ENCODE measurements at regions not wholly inside any gene's neighbourhood (a gene's known extent, or its start where the extent isn't known, plus 50 kb on each side); places are given as distances from the start of the nearest gene placed in this dataset. TPM values are rescaled to one million over a fixed set of nuclear protein-coding genes. Genes with fewer than 3 reads are reported as not detected.
A peak's percentile ranks its signal among the peaks of the same experiment; 100 is the strongest.
"Not testable (repeated sequence)": the region's sequence is repeated elsewhere in the genome, so short reads cannot be mapped to it uniquely, and the experiment has no call there.

GRCh38 chr1:242593756-242594155 is 69.3 kb upstream of the PLD5 start:
- no CpG with 5 or more reads among the region's 2 CpGs for WGBS (ENCODE audit: insufficient coverage)

GRCh38 chr1:242586360-242586680 is 61.8 kb upstream of the PLD5 start:
- DNase-seq (ENCODE audit: low read depth in 4 of 6, low spot score in 6 of 6), result peak in 1 of 6 donors; percentile 18
- H3K27ac ChIP-seq (ENCODE audit: low read depth, low read length), result no peak overlapping the region
- WGBS (ENCODE audit: insufficient coverage), result 43% methylated on average over 1 of the region's 1 CpG

More at GRCh38 chr1:242593756-242594155, 69.3 kb upstream of the PLD5 start:
- not testable (repeated sequence) for H3K27ac ChIP-seq (ENCODE audit: low read depth, low read length); H3K4me3 ChIP-seq (ENCODE audit: low read depth, low read length); DNase-seq (ENCODE audit: low read depth in 4 of 6, low spot score in 6 of 6); H3K4me1 ChIP-seq (ENCODE audit: control insufficient read depth, insufficient read depth, low read length); H3K36me3 ChIP-seq (ENCODE audit: control insufficient read depth, insufficient read depth, low read length); H3K27me3 ChIP-seq (ENCODE audit: control insufficient read depth, insufficient read depth, low read length); H3K9me3 ChIP-seq (ENCODE audit: control insufficient read depth, insufficient read depth, low read length)

GRCh38 chr1:242585616-242586359 is 61.3 kb upstream of the PLD5 start:
- Histone ChIP-seq H3K27ac (ENCODE audit: low read depth, low read length) (no peak overlapping the region), H3K9me3 (ENCODE audit: control insufficient read depth, insufficient read depth, low read length) (no peaks in the 10 kb centered on the region), H3K36me3 (ENCODE audit: control insufficient read depth, insufficient read depth, low read length) (no peaks in the 10 kb centered on the region), H3K4me1 (ENCODE audit: control insufficient read depth, insufficient read depth, low read length) (no peaks in the 10 kb centered on the region), H3K27me3 (ENCODE audit: control insufficient read depth, insufficient read depth, low read length) (no peaks in the 10 kb centered on the region), H3K4me3 (ENCODE audit: low read depth, low read length) (no peak overlapping the region)
- WGBS (ENCODE audit: insufficient coverage), result no CpG with 5 or more reads among the region's 10 CpGs
- no peak for DNase-seq (ENCODE audit: low read depth in 4 of 6, low spot score in 6 of 6)

More at GRCh38 chr1:242586360-242586680, 61.8 kb upstream of the PLD5 start:
- no peak overlapping the region for H3K4me3 ChIP-seq (ENCODE audit: low read depth, low read length)
- H3K4me1 ChIP-seq (ENCODE audit: control insufficient read depth, insufficient read depth, low read length), result no peaks in the 10 kb centered on the region
- no peaks in the 10 kb centered on the region for H3K36me3 ChIP-seq (ENCODE audit: control insufficient read depth, insufficient read depth, low read length)
- no peaks in the 10 kb centered on the region for H3K9me3 ChIP-seq (ENCODE audit: control insufficient read depth, insufficient read depth, low read length)
- H3K27me3 ChIP-seq (ENCODE audit: control insufficient read depth, insufficient read depth, low read length), result no peaks in the 10 kb centered on the region

- no CpG with 5 or more reads among the region's 1 CpG for WGBS (ENCODE audit: insufficient coverage)
- H3K27ac ChIP-seq (ENCODE audit: low read depth, low read length), result no peak overlapping the region
- H3K9me3 ChIP-seq (ENCODE audit: control insufficient read depth, insufficient read depth, low read length), result no peaks in the 10 kb centered on the region
- DNase-seq (ENCODE audit: low read depth in 4 of 6, low spot score in 6 of 6), result no peak
- no peaks in the 10 kb centered on the region for H3K27me3 ChIP-seq (ENCODE audit: control insufficient read depth, insufficient read depth, low read length)
- H3K4me3 ChIP-seq (ENCODE audit: low read depth, low read length), result no peak overlapping the region
- no peaks in the 10 kb centered on the region for H3K4me1 ChIP-seq (ENCODE audit: control insufficient read depth, insufficient read depth, low read length)
- H3K36me3 ChIP-seq (ENCODE audit: control insufficient read depth, insufficient read depth, low read length), result no peaks in the 10 kb centered on the region
These were observed 58.2 kb upstream of the PLD5 start for GRCh38 chr1:242582669-242583068.

GRCh38 chr1:242579528-242580235 is 55.2 kb upstream of the PLD5 start:
- DNase-seq (ENCODE audit: low read depth in 4 of 6, low spot score in 6 of 6), result peak in 1 of 6 donors; percentile 60
- no peaks in the 10 kb centered on the region for H3K9me3 ChIP-seq (ENCODE audit: control insufficient read depth, insufficient read depth, low read length)
- no CpG with 5 or more reads among the region's 2 CpGs for WGBS (ENCODE audit: insufficient coverage)
- no peaks in the 10 kb centered on the region for H3K36me3 ChIP-seq (ENCODE audit: control insufficient read depth, insufficient read depth, low read length)
- no peaks in the 10 kb centered on the region for H3K4me1 ChIP-seq (ENCODE audit: control insufficient read depth, insufficient read depth, low read length)
- H3K27ac ChIP-seq (ENCODE audit: low read depth, low read length), result no peak overlapping the region
- H3K4me3 ChIP-seq (ENCODE audit: low read depth, low read length), result no peak overlapping the region
- no peaks in the 10 kb centered on the region for H3K27me3 ChIP-seq (ENCODE audit: control insufficient read depth, insufficient read depth, low read length)

Small RNA genes lying in the stretch of these regions (small RNA-seq; reads per million reads assigned to genes)
- not detected for gene AL603825.1 (ENCODE audit: low replicate concordance)

Measured in spinal cord (tissue), 10 donors.